Thyroid gland (tissue), 4 donors: ENCODE measurements at regions not wholly inside any gene's neighbourhood (a gene's known extent, or its start where the extent isn't known, plus 50 kb on each side); places are given as distances from the start of the nearest gene placed in this dataset.

Experiments used
- CTCF ChIP-seq, 6 experiments: fragments of 200-600 bp in 3 of 6; fragments of 450-650 bp in 3 of 6; sonication (generic) in 3 of 6; IDR thresholded peaks; one replicate each; pipeline ENCODE4 v1.5.1; 2016 to 2019; ENCODE audit warnings: antibody characterized with exemption in 6 of 6, mild to moderate bottlenecking in 2 of 6, inconsistent platforms in 1 of 6, moderate library complexity in 1 of 6
- POLR2A ChIP-seq, 2 donors: fragments of 450-650 bp; IDR thresholded peaks; one replicate each; pipeline ENCODE4 v1.6.1; 2017; ENCODE audit warnings: antibody characterized with exemption in 2 of 2, mild to moderate bottlenecking in 2 of 2, moderate library complexity in 1 of 2

GRCh38 chr6:144588697-144589325, 303.7 kb downstream of the UTRN start:
- no peak for TF ChIP-seq POLR2A (IDR thresholded peaks at IDR 0.05)
- no peak for TF ChIP-seq CTCF (IDR thresholded peaks at IDR 0.05)
